HEK293 (cell line): ENCODE measurements at regions not wholly inside any gene's neighbourhood (a gene's known extent, or its start where the extent isn't known, plus 50 kb on each side); places are given as distances from the start of the nearest gene placed in this dataset.

Source experiments
- TCF7L2 ChIP-seq: IDR thresholded peaks from 2 replicates; pipeline ENCODE4 v1.6.1; 2011; ENCODE audit warnings: low read depth, mild to moderate bottlenecking, inconsistent platforms, low read length, moderate library complexity, borderline replicate concordance
- ZBTB20 ChIP-seq: fragments of 450-650 bp; formaldehyde crosslinking; IDR thresholded peaks from 2 replicates; pipeline ENCODE4 v1.5.1; 2016; ENCODE audit warnings: missing biosample characterization, missing genetic modification characterization
- ZNF266 ChIP-seq: fragments of 450-650 bp; formaldehyde crosslinking; IDR thresholded peaks from 2 replicates; pipeline ENCODE4 v1.5.1; 2016; ENCODE audit warnings: missing biosample characterization, missing genetic modification characterization, low read depth
- ZNF302 ChIP-seq: fragments of 450-650 bp; formaldehyde crosslinking; IDR thresholded peaks from 2 replicates; pipeline ENCODE4 v1.5.1; 2016; ENCODE audit warnings: missing biosample characterization, missing genetic modification characterization, low read depth
- ZNF501 ChIP-seq: fragments of 450-650 bp; formaldehyde crosslinking; IDR thresholded peaks from 2 replicates; pipeline ENCODE4 v1.5.1; 2016; ENCODE audit warnings: missing biosample characterization, missing genetic modification characterization
- ZNF664 ChIP-seq: fragments of 450-650 bp; formaldehyde crosslinking; IDR thresholded peaks from 2 replicates; pipeline ENCODE4 v1.5.1; 2016; ENCODE audit warnings: missing biosample characterization, missing genetic modification characterization

DNA sequence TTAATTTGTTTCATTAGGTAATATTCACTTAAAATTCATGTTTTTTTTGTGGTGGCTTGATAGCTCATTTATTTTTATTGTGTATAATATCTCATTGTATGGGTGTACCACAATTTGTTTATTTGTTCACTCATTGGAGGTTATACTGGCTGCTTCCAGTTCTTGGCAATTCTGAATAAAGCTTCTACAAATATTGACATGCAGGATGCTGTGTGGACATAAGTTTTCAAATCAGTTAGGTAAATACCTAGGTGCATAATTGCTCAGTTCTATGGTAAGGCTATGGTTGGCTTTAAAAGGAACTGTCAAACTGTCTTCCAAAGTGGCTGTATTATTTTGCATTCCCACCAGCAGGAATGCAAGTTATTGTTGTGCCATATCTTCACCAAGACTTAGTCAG lies 504.5 kb upstream of the GALNTL6 start:
- no peak for TF ChIP-seq ZNF302
- no peak for TF ChIP-seq TCF7L2
- TF ChIP-seq ZNF266 (tag by site-specific recombination) = no peak
- no peak for TF ChIP-seq ZNF664
- no peak for TF ChIP-seq ZNF501 (tag by site-specific recombination)
- no peak for TF ChIP-seq ZBTB20 (tag by site-specific recombination)
